Lung (tissue), 11 donors: ENCODE measurements at regions not wholly inside any gene's neighbourhood (a gene's known extent, or its start where the extent isn't known, plus 50 kb on each side); places are given as distances from the start of the nearest gene placed in this dataset.

Experiments
- ATAC-seq: fragments of 200-7000 bp; cut with Tn5 transposase; one replicate; pipeline ENCODE4 v1.9.1; 2020; ENCODE audit warnings: moderate number of reproducible peaks; ENCODE audit not compliant: insufficient read depth, low FRiP score
- DNase-seq, 3 donors: peaks; one replicate each; pipeline ENCODE4 v3.0.0-alpha.2; 2013 to 2017
- H3K27ac ChIP-seq, 2 donors: one replicate each; pipeline ENCODE4 v1.5.1; 2013; ENCODE audit warnings: mild to moderate bottlenecking in 2 of 2, moderate library complexity in 2 of 2, control low read depth in 1 of 2, inconsistent platforms in 1 of 2, low read depth in 1 of 2, low read length in 1 of 2
- H3K27me3 ChIP-seq, 3 donors: one replicate each; pipeline ENCODE4 v1.5.1; 2013; ENCODE audit warnings: low read length in 2 of 3; ENCODE audit not compliant: control insufficient read depth in 3 of 3, insufficient read depth in 3 of 3
- H3K36me3 ChIP-seq, 4 donors: one replicate each; pipeline ENCODE4 v1.5.1; 2013; ENCODE audit warnings: low read length in 4 of 4, mild to moderate bottlenecking in 1 of 4, moderate library complexity in 1 of 4; ENCODE audit not compliant: control insufficient read depth in 4 of 4, insufficient read depth in 4 of 4
- H3K4me1 ChIP-seq, 5 donors: one replicate each; pipeline ENCODE4 v1.5.1; 2013; ENCODE audit warnings: low read length in 5 of 5, mild to moderate bottlenecking in 2 of 5, moderate library complexity in 1 of 5; ENCODE audit not compliant: control insufficient read depth in 5 of 5, insufficient read depth in 5 of 5
- H3K4me3 ChIP-seq: one replicate; pipeline ENCODE4 v1.5.1; 2013; ENCODE audit warnings: mild to moderate bottlenecking, control low read depth, moderate library complexity
- H3K9ac ChIP-seq, 2 donors: one replicate each; pipeline ENCODE4 v1.5.1; 2013; ENCODE audit warnings: low read length in 2 of 2, control low read depth in 1 of 2; ENCODE audit not compliant: insufficient read depth in 1 of 2
- H3K9me3 ChIP-seq, 4 donors: one replicate each; pipeline ENCODE4 v1.5.1; 2013; ENCODE audit warnings: low read length in 3 of 4, mild to moderate bottlenecking in 1 of 4, moderate library complexity in 1 of 4; ENCODE audit not compliant: control insufficient read depth in 4 of 4, insufficient read depth in 3 of 4
- WGBS, 2 donors: extraction: QIAGEN DNeasy Blood & Tissue Kit; methylation state at CpG; one replicate each; pipeline ENCODE4 v1.1.7; 2013; 5-methylcytosine and 5-hydroxymethylcytosine counted together
- TF ChIP-seq, protein P1 (sequence below): IDR thresholded peaks from 2 replicates; pipeline ENCODE4 v1.5.1; 2012; ENCODE audit warnings: mild to moderate bottlenecking; ENCODE audit errors: control extremely low read depth, extremely low read depth
- donor health status: control.
- donor health status: control.
- donor health status: Bipolar disorder and iron deficiency.
- donor health status: healthy.
- donor health status: DM: yes; HTN: yes; CAD: no.

DNA sequence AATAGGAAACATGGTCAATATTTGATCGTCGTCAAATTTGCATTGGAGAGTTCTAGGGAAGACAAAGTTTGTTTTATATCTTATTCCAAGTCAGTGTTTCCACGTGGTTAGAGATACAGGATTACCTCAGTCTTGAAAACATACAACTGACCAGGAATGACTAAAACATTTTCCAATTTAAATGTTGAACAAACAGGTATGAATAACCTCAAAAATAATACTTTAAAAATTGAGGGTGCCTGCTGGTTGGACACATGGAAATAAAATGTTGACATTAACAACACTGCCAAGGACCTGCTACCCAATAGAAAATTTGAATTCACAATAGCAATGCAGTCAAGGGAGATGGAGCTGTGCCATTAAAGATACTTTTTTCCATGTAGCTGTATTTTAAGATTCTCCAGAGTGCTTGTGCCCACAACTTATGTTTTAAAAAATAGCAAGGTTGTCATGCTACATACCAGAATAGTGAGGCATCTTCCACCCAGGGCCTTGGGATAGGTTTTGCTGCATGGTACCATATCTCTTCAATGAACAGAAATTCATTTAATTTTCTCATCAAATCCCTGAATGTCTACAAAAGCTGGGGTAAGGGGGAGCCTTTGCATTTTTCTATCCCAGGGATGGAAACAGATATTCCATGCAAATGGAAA lies 260.8 kb downstream of the EFNB2 start:
- DNase-seq, result no peak
- WGBS, 2 donors, result 86 to 89% methylated on average over 3 of the region's 3 CpGs
- Histone ChIP-seq H3K27ac (no peak overlapping the region), H3K9me3 (no peaks in the 10 kb centered on the region), H3K4me1 (no peaks in the 10 kb centered on the region), H3K27me3 (no peaks in the 10 kb centered on the region), H3K9ac (no peak overlapping the region), H3K4me3 (no peak overlapping the region), H3K36me3 (no peaks in the 10 kb centered on the region)
- ATAC-seq, result no peak
- TF ChIP-seq, protein P1, sequence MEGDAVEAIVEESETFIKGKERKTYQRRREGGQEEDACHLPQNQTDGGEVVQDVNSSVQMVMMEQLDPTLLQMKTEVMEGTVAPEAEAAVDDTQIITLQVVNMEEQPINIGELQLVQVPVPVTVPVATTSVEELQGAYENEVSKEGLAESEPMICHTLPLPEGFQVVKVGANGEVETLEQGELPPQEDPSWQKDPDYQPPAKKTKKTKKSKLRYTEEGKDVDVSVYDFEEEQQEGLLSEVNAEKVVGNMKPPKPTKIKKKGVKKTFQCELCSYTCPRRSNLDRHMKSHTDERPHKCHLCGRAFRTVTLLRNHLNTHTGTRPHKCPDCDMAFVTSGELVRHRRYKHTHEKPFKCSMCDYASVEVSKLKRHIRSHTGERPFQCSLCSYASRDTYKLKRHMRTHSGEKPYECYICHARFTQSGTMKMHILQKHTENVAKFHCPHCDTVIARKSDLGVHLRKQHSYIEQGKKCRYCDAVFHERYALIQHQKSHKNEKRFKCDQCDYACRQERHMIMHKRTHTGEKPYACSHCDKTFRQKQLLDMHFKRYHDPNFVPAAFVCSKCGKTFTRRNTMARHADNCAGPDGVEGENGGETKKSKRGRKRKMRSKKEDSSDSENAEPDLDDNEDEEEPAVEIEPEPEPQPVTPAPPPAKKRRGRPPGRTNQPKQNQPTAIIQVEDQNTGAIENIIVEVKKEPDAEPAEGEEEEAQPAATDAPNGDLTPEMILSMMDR, result no peak

DNA sequence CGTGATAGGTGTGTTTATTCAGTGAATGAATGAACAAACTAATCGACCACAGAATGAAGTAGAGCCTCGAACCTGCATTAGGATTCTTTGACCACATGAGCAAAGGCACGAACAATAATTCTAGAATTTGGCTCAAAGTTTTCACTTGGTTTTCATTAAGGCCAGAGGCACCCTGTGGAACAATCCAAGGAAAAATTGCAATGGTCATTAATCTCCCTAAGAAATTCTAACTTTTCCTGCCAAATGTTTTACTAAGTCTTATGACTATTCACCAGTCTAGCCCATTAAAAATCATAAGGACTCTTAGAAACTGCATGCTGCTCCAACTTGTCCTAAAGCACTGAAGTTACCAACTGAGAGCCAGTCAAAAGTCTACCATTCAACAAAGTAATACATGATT lies 271.7 kb downstream of the EFNB2 start:
- ATAC-seq, result no peak
- no peaks in the 10 kb centered on the region for H3K27me3 ChIP-seq
- no peaks in the 10 kb centered on the region for H3K36me3 ChIP-seq
- H3K9me3 ChIP-seq, result peaks cover 0 to 13% (median under 1%) of the 10 kb centered on the region in 4 donors
- no peak overlapping the region for H3K4me3 ChIP-seq
- no peak for DNase-seq
- TF ChIP-seq, protein P1, result no peak
- no peak overlapping the region for H3K9ac ChIP-seq
- H3K4me1 ChIP-seq, result no peaks in the 10 kb centered on the region
- WGBS, 2 donors, result 92 to 95% methylated on average over 4 of the region's 4 CpGs
- no peak overlapping the region for H3K27ac ChIP-seq

DNA sequence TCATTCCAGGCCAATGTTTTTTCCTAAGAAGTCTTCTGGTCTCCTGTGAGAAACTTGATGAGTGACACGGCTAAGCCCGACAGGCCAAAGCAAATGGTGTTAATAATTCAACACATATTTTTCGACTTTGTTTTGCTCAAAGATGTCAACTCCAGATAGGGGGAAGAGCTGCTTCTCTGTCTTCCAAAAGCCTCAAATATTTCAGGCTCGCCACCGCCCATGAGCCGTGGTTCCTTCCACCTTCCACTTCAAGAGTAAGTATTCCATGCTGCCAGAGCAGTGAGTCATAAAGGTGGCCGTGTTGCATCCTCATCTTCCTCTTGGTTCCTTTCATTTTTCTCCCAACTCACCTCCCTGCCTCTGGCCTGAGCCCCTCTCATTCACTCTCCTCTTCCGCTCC lies 272.6 kb downstream of the EFNB2 start:
- Histone ChIP-seq H3K27me3 (no peaks in the 10 kb centered on the region), H3K4me3 (no peak overlapping the region), H3K9me3 (peaks cover 0 to 13% (median 2%) of the 10 kb centered on the region in 4 donors), H3K9ac (no peak overlapping the region), H3K27ac (no peak overlapping the region), H3K4me1 (no peaks in the 10 kb centered on the region), H3K36me3 (no peaks in the 10 kb centered on the region)
- ATAC-seq (no peak), DNase-seq (no peak)
- TF ChIP-seq, protein P1, result no peak
- 92 to 96% methylated on average over 8 of the region's 8 CpGs for WGBS, 2 donors

DNA sequence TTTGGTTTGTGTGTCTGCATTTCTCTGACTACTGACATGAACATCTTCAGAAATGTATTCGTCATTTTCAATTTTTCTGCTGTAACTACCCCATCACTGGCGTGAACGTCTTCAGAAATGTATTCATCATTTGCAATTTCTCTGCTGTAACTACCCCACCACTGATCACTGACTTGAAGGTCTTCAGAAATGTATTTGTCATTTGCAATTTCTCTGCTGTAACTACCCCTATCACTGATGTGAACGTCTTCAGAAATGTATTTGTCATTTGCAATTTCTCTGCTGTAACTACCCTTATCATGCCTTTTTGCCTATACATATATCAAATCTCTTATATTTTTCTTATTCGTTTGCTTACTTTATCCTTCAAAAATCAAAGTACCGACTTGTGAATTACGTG lies 274.0 kb downstream of the EFNB2 start:
- Histone ChIP-seq H3K27me3 (no peaks in the 10 kb centered on the region), H3K27ac (no peak overlapping the region), H3K9me3 (peaks cover 0 to 13% (median 2%) of the 10 kb centered on the region in 4 donors), H3K9ac (no peak overlapping the region), H3K36me3 (no peaks in the 10 kb centered on the region), H3K4me1 (no peaks in the 10 kb centered on the region), H3K4me3 (no peak overlapping the region)
- TF ChIP-seq, protein P1, result no peak
- WGBS, 2 donors, result 90% methylated on average over 7 of the region's 7 CpGs
- DNase-seq (no peak), ATAC-seq (no peak)
